VCaP (cell line): ENCODE measurements at regions not wholly inside any gene's neighbourhood (a gene's known extent, or its start where the extent isn't known, plus 50 kb on each side); places are given as distances from the start of the nearest gene placed in this dataset.
"Not testable (repeated sequence)": the region's sequence is repeated elsewhere in the genome, so short reads cannot be mapped to it uniquely, and the experiment has no call there.

Experiments
- H3K27ac ChIP-seq: fragments of 450-650 bp; 2 replicates; pipeline ENCODE4 v1.5.1; 2017
- CTCF ChIP-seq: fragments of 450-650 bp; conservative IDR thresholded peaks from 2 replicates; pipeline ENCODE4 v1.5.1; 2017; ENCODE audit warnings: mild to moderate bottlenecking, moderate library complexity

- no peak for TF ChIP-seq CTCF
- peak overlapping the region; percentile 56 for H3K27ac ChIP-seq
These were observed 388.2 kb upstream of the SYNCRIP start for GRCh38 chr6:86030875-86031274.

- no peak overlapping the region for H3K27ac ChIP-seq
- TF ChIP-seq CTCF = no peak
These were observed 386.1 kb upstream of the SYNCRIP start for GRCh38 chr6:86028776-86029175.

GRCh38 chr6:86026890-86027289, 384.2 kb upstream of the SYNCRIP start:
- H3K27ac ChIP-seq = not testable (repeated sequence)

- no peak for TF ChIP-seq CTCF
- H3K27ac ChIP-seq = no peak overlapping the region
These were observed 374.6 kb upstream of the SYNCRIP start for GRCh38 chr6:86017236-86017635.

GRCh38 chr6:86016567-86016966, 373.9 kb upstream of the SYNCRIP start:
- no peak for TF ChIP-seq CTCF
- no peak overlapping the region for H3K27ac ChIP-seq

GRCh38 chr6:86016077-86016476, 373.4 kb upstream of the SYNCRIP start:
- H3K27ac ChIP-seq = no peak overlapping the region
- TF ChIP-seq CTCF = no peak

GRCh38 chr6:86012991-86013390, 370.3 kb upstream of the SYNCRIP start:
- H3K27ac ChIP-seq = not testable (repeated sequence)

- TF ChIP-seq CTCF = no peak
- no peak overlapping the region for H3K27ac ChIP-seq
These were observed 368.5 kb upstream of the SYNCRIP start for GRCh38 chr6:86010915-86011786.

- TF ChIP-seq CTCF = no peak
- H3K27ac ChIP-seq = no peak overlapping the region
These were observed 354.5 kb upstream of the SYNCRIP start for GRCh38 chr6:85997206-85997605.
